GM06990 (cell line): ENCODE measurements at regions not wholly inside any gene's neighbourhood (a gene's known extent, or its start where the extent isn't known, plus 50 kb on each side); places are given as distances from the start of the nearest gene placed in this dataset.

ENCODE experiments used
- DNase-seq: peaks from one replicate; pipeline ENCODE4 v3.0.0-alpha.2; 2011; ENCODE audit not compliant: insufficient read length; ENCODE audit errors: extremely low read depth
- H3K27me3 ChIP-seq: replicated peaks from 2 replicates; pipeline ENCODE4 v1.6.0; 2011; ENCODE audit warnings: low read length; ENCODE audit not compliant: control insufficient read depth, insufficient read depth
- H3K36me3 ChIP-seq: 2 replicates; pipeline ENCODE4 v1.5.1; 2011; ENCODE audit warnings: low read length; ENCODE audit not compliant: control insufficient read depth, insufficient read depth
- H3K4me3 ChIP-seq: replicated peaks from 2 replicates; pipeline ENCODE4 v1.5.1; 2011; ENCODE audit warnings: low read depth, mild to moderate bottlenecking, control low read depth, low read length
- TF ChIP-seq, protein P1 (sequence below): IDR thresholded peaks from 2 replicates; pipeline ENCODE4 v1.5.1; 2011; ENCODE audit warnings: low read length, control low read depth, mild to moderate bottlenecking, inconsistent platforms; ENCODE audit not compliant: insufficient read depth, poor library complexity, severe bottlenecking

DNA sequence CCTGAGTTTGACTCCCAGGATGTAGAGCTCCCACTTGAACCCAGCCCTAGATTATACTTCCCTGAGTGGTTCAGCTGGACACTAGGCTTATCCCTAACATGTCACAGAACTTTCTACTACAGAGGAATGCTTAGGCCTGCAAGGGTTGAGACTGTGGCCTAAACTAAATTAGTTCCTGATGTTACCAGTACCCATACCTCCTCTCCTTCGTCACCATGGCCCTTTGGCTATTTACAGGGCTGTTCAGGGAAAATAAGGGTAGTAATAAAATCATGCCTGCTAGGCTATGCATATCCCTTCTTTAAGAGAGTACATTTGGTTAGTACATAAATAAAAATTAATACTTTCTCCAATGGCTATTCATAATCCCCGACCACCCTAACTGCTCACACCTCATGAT is 356.4 kb upstream of the RASGRP1 start:
- no peak overlapping the region for H3K4me3 ChIP-seq
- TF ChIP-seq, protein P1, sequence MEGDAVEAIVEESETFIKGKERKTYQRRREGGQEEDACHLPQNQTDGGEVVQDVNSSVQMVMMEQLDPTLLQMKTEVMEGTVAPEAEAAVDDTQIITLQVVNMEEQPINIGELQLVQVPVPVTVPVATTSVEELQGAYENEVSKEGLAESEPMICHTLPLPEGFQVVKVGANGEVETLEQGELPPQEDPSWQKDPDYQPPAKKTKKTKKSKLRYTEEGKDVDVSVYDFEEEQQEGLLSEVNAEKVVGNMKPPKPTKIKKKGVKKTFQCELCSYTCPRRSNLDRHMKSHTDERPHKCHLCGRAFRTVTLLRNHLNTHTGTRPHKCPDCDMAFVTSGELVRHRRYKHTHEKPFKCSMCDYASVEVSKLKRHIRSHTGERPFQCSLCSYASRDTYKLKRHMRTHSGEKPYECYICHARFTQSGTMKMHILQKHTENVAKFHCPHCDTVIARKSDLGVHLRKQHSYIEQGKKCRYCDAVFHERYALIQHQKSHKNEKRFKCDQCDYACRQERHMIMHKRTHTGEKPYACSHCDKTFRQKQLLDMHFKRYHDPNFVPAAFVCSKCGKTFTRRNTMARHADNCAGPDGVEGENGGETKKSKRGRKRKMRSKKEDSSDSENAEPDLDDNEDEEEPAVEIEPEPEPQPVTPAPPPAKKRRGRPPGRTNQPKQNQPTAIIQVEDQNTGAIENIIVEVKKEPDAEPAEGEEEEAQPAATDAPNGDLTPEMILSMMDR: no peak
- no peaks in the 10 kb centered on the region for H3K36me3 ChIP-seq
- DNase-seq: no peak
- H3K27me3 ChIP-seq: no peaks in the 10 kb centered on the region

DNA sequence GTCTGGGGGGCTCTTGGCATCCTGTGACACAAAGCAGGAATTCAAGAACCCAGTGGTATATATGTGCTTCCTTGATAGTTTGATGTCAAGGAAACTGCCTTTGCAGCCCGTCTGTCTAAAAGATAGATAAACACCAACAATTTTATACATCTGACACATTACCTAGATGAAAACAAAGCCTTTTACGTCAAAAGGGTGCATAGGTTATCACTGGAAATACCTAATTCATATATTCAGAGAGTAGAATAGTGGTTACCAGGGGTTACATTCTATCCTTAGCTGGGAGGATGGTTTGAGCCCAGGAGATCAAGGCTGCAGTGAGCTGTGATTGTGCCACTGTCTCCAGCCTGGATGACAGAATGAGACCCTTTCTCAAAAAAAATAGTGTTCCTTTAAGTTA is 356.9 kb upstream of the RASGRP1 start:
- TF ChIP-seq, protein P1: no peak
- Histone ChIP-seq H3K36me3 (no peaks in the 10 kb centered on the region), H3K27me3 (no peaks in the 10 kb centered on the region), H3K4me3 (no peak overlapping the region)
- DNase-seq: no peak

DNA sequence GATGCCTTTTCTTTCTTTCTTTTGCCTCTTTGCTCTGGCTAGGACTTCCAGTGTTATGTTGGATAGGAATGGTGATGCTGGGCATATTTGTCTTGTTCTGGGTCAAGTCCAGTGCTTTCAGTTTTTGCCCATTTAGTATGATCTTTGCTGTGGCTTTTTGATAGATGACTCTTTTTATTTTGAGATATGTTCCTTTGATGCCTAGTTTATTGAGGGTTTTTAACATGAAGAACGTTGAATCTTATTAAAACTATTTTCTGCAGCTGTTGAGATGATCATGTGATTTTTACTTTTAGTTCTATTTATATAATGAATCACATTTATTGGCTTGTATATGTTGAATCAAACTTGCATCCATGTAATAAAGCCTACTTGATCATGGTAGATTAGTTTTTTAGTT is 363.8 kb upstream of the RASGRP1 start:
- TF ChIP-seq, protein P1: no peak
- DNase-seq: no peak
- H3K36me3 ChIP-seq: no peaks in the 10 kb centered on the region
- no peak overlapping the region for H3K4me3 ChIP-seq
- H3K27me3 ChIP-seq: no peaks in the 10 kb centered on the region

DNA sequence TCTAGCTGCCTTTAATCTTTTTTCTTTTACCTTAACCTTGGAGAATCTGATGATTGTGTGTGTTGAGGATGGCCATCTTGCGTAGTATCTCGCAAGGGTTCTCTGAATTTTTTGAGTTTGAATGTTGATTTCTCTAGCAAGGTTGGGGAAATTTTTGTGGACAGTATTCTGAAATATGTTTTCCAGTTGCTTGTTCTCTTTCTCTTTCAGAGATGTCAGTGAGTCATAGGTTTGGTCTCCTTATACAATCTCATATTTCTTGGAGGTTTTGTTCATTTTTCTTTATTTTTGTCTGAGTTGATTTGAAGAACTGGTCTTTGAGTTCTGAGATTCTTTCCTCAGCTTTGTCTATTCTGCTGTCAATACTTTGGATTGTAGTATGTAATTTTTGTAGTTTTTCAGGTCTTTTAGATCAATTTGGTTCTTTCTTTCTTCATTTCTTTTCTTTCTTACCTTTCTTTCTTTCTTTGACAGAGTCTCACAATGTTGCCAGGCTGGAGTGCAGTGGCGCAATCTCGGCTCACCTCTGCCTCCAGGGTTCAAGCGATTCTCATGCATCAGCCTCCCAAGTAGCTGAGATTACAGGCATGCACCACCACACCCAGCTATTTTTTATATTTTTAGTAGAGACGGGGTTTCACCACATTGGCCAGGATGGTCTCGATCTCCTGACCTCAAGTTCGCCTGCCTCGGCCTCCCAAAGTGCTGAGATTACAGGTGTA is 366.4 kb upstream of the RASGRP1 start:
- Histone ChIP-seq H3K36me3 (no peaks in the 10 kb centered on the region), H3K4me3 (no peak overlapping the region), H3K27me3 (no peaks in the 10 kb centered on the region)
- TF ChIP-seq, protein P1: no peak
- no peak for DNase-seq

DNA sequence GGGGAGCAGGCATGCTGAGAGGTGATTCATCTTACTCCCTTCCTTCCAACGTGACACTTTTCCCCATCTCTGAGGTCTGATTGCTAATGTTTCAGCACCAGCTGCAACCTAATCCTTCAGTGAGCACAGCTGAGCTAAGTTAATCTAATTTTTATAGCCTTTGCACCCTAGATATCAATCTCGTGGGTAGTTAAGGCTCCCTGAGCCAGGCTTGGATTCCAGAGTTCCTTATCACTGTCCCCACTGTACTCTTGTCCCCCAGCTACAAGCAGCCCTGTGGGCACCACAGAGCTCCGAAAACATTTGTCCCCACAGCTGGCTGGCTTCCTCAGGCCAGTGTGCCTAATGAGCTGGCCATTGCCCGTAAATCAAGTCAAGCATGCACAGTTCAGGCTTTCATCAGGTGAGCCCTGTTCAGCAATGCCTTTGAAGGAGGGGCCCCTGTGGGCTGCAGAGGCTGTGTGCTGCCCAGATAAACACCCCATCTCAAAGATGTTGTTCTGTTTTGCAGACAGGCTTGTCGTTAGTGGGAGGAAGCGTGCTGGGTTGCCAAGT is 376.9 kb upstream of the RASGRP1 start:
- Histone ChIP-seq H3K27me3 (peaks cover 2% of the 10 kb centered on the region), H3K36me3 (no peaks in the 10 kb centered on the region), H3K4me3 (no peak overlapping the region)
- TF ChIP-seq, protein P1: no peak
- no peak for DNase-seq
